Activated CD8-positive, alpha-beta memory T cell treated with anti-CD3 and anti-CD28 coated beads, Interleukin-2, amount 50 U/mL, for 24 hours (primary cell): ENCODE measurements at regions not wholly inside any gene's neighbourhood (a gene's known extent, or its start where the extent isn't known, plus 50 kb on each side); places are given as distances from the start of the nearest gene placed in this dataset.
"Not testable (repeated sequence)": the region's sequence is repeated elsewhere in the genome, so short reads cannot be mapped to it uniquely, and the experiment has no call there.

Experiments
- DNase-seq: peaks from one replicate; pipeline ENCODE4 v3.0.0-alpha.2; 2020; ENCODE audit errors: extremely low read depth

DNA sequence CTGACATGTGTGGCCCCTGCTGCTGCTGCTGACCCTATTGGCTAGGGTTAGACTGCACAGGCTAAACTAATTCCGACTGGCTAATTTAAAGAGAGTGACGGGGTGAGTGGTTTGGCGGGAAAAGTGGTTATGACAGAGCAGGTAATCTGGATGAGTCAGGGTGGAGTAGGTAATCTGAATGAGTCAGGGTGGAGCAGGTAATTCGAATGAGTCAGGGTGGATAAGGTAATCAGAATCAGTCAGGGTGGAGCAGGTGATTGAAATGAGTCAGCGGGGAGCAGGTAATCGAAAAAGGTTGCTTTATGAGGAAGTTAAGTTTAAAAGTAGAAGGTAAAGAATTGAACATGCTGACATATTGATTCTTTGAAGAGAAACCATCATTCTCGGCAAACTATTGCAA, 683.3 kb downstream of the REEP3 start:
- not testable (repeated sequence) for DNase-seq

DNA sequence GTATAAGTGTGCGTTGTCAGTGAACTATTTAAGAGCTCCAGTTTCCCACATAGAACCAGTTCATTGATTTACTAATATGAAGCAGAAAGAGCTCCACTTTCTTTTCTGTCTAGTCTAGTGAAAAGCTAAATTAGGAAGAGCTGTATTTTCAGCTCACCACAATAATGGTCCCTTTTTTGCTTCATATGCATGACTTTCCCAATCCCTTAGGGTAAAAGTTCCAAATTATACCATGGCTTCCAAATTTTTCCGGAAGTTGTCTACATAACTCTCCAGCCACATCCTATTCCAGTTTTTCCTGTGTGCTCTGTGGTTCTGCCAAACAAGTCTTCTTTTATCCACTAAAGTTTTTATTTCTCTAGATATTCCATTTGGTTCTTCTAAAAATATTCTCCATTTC, 685.2 kb downstream of the REEP3 start:
- DNase-seq: no peak

DNA sequence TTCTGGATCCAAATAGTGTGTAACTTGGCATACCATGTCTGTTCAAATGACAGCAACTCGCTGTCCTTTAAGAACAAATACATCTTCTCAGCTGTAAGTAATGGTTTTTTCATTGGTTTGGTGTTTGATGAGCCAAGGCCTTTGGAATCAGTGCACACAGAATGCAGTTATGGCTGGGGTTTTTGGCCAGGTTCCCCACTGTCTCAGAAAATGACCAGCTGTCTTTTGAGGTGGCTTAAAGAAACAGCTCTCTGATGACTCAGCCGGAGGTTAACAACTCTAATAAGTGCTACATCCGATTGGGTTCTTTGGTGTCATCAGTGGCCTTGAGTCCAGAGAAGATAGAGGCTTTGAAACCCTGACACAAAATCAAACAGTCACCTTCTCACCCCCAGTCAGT, 688.4 kb downstream of the REEP3 start:
- no peak for DNase-seq

DNA sequence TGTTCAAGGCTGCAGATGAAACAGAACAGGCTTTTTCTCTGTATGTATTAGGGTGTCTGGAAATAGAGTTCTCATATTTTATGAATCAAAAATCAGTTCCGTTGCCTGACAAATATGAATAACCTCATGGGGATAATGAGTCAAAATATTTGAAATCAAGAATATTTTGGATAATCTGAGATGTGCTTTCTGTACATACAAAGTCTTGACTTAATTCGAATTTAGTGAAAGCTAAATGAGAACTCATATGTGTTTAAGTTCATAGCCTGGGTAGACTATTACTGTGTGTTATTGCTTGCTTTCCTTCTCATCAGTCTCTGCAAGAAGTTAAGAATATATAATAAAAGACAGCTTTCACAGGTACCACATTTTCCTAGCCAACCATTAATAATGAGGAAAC, 689.0 kb downstream of the REEP3 start:
- no peak for DNase-seq

DNA sequence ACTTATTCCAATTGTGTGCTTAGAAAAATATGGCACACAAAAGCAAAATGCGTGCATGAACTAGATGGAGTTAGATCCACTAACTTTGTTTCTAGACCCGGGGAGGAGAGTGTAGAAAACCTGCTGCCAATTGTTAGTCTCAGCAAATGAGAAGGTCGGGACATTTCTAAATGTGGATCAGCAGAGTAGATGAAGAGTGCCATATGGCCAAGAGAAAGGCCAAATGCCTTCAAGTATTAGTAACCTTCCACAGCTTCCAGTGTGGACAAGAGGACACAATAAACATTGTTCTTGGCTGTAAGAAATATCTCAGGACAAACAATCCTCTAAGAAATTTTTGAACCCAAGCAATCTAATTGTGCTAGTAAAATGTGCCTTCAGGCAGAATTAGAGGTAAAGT, 690.3 kb downstream of the REEP3 start:
- DNase-seq: no peak

DNA sequence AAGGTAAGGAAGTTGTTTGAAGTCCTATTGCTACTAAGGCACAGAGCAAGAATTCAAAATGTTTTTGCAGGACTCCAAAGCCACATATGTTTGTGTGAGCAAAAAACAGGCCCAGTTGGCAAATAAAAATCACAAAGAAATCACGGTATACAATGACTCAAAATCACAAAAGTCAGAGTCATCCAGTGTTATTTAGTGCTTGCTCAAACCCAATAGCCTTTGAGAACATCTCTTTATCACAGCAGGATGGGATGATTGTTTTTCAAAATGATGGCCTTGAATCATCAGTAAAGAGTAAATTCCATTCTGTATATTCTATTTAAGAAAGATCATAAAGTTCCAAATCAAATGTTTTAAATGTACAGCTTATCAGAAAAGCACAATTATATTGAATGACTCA, 693.9 kb downstream of the REEP3 start:
- no peak for DNase-seq

DNA sequence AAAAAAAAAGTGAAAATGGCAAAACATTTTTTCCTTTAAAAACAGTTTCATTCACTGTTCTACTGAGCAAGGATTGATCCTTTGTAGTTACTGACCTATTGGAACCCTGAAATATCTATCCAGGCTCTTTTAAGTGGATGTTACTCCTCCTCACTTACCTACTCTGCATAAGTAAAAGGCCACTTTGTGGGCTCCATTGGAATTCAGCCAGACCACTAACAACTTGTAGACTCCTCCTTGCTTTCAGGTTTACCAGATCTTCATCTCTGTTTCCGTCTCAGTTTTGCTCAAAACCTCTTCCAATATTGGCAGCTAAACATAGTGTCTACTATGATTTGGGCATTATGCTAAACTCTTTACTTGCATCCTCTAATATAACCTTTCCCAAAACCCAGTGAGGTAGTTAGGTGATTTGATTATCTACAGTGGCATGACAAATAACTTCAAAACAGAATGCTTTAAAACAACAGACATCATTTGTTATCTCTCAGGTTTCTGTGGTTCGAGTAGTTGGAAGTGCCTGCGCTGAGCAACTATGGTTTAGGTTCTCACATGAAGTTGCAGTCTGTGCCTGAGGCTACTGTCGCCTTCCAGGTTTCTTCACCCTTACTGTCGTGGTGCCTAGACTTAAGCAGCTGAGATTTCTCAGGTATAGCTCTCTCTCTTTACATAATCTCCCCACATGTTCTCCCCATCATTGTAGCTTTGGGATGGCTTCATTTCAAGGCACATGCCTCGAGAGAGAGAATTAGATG, 698.2 kb downstream of the REEP3 start:
- DNase-seq: no peak

DNA sequence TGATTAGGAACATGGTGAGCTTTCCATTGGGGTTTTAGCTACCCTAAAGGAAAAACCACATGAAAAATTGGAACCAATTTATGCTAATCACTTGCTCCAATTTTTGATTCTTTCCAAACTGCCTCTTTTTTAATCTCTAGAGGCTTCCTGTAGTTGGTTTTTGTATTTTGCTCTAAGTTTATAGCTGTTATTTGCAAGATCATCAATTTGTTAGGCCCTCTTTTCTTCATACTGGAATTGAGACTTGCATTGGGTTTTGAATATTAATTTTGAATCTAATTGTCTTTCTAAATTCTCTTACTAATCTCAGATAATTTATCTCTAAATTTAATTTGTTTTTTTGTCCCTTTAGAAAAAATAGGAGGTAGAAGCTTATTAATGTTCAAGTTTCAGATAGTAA, 713.3 kb downstream of the REEP3 start:
- no peak for DNase-seq

DNA sequence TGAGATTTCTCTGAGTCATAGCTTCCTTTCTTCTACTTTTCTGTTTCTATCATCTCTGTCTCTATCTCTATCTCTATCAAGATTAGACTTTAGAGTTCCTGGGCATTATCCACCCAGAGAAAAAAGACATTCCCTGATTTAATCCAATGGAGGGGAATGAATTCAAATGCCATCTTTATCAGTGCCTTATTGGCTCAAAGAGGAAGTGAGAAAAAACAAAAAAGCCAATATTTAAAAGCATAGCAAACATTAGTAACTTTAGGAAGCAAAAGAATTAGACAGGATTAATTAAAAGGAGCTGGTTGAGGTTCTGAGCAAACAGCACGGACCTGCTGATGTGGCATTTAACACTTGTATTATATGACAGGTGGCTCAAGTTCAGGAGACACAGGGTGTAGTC, 736.5 kb downstream of the REEP3 start:
- no peak for DNase-seq

DNA sequence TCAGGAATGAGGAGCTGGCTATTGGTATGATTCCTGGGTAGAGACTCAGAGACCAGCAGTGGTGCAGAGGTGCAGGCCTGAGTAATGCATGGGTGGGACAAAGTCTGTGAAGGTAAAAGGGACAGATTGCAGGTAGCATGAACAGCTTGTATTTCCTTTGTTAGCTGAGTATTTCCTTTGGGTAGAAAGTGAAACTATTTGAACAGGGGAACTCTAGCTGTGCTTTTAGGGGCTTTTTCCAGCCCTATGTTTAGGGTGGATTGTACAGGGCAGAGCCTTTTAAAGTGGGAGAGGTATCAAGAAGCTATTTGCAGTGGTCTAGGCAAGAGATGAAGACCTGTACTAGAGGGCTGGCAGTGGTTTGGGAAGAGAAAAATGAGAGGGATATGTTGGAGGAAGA, 739.9 kb downstream of the REEP3 start:
- DNase-seq: no peak

DNA sequence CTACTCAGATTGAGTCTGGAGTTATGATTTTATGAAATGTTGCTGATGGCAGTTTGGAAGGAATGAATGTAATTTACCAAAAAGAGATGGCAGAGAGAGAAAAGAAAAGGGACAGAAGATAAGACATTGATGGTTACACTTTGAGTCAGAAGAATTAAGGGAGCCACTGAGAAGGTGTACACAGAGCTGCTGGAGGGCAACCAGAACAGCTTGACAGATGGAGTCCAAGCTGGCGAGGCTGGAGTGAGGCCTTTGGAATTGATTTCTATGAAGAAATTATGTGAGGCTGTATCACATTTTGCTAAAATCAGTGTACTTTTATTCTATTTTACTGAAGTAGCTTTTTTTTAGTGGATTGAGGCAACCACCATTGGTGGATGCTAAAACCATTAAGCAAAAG, 740.5 kb downstream of the REEP3 start:
- DNase-seq: no peak

DNA sequence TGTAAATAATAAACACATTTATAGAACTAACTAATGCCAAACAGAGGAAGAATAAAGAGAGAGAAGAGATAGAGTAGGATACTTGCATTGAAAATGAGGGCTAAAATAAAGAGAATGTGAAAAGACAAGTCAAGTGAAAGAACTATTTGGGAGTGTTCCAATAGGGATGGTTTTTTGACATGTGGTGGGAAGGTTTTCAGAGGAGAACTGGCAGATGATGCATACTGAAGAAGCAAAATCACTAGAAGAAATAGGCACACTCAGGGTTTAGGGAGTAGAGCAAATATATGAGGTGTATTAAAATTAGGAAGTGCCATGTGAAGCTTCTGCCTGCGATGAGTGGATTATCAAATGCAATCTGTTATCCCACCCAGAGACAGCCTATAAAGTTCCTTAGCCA, 744.8 kb downstream of the REEP3 start:
- no peak for DNase-seq

DNA sequence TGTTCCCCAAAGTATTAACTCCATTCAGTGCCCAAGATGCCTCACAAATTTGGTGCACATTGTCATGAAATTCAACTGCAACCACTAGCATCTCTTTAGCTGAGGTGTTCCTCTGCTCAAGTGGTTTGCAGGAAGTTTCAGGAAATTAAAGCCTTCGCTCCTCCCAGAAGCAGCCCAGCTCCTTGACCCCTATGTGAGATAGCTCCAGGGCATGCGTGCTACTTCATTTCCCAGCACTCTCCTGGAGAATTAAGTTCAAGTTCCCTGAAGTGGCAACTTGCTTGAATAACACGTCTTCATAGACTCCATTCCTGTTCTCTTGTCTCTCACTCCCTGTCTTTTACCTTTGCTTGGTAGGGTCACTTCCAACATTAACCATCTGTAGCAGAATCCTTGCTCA, 750.3 kb downstream of the REEP3 start:
- no peak for DNase-seq

DNA sequence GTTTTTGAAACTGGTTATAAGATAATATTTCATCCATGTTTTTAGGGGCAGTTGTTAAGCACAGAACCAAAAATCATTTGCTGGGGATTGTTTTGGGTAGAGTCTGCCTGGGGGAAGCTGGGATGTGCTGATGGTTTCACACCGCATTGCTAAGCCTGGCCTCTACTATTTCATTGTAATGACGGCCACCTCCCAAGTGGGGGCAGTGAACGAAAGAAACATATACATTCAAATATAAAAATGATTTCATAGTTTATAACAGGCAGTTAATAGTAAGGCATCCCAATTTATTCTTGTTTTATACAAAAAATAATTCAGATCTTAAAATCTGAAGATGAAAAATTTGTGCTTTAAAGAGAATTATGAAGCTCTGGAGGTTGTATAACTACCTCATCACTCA, 750.8 kb downstream of the REEP3 start:
- no peak for DNase-seq

DNA sequence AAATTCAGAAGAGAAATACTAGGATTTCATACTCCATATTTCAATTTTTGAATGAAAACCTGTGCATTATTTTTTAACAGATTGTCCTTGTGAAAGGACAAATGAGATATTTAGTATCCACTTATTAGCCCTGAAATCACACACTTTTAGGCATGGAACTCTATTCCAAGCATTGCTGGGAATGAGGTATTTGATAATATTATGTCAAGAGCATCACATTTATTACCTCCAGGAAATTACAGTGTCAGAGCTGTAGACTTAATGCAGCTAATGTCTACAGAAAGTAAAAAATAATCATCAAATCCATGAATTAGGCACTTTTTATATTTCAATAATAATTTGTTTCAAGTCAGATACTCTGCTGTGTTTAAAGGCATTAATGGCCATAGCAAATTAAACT, 753.8 kb downstream of the REEP3 start:
- DNase-seq: no peak

DNA sequence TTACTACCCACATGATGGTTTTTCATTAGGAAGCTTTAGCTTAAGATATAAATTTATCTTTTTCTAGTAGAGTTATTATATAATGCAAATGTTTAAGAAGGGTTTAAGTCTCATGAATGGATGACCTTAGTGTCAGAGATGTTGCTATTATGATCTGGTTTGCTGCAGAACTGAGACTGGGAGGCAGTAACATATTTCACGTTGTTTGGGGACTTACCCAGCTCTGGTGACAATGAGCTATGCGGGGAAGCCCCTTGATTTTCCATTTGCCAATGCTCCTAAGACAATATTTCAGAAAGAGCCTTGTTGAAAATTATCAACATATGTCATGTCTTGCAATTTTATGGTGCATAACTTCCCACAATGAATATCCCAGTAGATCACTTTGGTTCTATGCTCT, 754.6 kb downstream of the REEP3 start:
- DNase-seq: no peak

DNA sequence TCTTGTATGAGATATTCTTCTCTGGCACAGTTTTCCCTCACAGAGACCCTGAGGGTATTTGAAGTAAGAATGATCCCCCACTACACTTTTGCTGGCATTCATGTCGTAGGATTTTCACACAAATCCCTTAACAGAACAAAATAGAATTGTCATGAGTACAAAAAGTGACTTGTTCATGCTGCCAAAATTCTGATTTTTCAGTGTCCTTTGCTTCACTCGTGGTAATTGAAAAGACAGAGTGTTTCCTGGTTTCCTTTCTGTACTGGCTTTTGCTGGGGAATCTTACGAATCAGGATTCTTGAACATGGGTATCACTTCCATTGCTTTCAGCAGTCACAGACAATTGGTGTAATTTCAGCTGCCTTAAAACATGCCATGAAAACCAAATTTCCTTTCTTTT, 756.3 kb downstream of the REEP3 start:
- no peak for DNase-seq

DNA sequence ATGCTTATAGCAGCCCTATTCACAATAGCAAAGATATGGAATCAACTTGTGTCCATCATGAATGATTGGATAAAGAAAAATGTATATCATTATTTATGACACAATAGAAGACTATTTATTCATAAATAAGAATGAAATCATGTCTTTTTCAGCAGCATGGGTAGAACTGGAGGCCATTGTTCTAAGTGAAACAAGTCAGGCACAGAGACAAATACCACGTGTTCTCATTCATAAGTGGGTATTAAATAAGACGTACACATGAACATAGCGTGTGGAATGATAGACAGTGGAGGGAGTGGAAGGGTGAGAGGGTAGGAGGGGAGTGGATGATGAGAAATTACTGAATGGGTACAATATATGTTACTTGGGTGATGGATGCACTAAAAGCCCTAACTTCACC, 762.4 kb downstream of the REEP3 start:
- DNase-seq: no peak

DNA sequence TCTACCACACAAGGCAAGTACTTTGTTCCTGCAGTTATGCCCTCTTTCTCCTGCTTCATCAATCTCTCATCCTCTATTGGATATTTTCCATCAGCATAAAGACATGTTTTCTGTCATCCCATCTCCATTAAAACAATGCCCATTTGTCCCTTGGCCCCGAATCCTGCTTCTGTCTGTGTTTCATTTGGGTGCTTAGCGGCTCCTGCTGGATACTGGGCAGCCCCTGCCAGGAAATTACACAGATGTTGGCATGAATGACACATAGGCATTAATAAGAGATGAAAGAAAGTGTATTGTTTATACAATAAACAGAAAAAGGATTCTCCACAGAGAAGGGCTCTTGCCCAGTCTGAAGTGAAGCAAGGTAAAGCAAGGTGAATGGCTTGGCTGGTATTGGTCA, 765.3 kb downstream of the REEP3 start:
- DNase-seq: no peak

DNA sequence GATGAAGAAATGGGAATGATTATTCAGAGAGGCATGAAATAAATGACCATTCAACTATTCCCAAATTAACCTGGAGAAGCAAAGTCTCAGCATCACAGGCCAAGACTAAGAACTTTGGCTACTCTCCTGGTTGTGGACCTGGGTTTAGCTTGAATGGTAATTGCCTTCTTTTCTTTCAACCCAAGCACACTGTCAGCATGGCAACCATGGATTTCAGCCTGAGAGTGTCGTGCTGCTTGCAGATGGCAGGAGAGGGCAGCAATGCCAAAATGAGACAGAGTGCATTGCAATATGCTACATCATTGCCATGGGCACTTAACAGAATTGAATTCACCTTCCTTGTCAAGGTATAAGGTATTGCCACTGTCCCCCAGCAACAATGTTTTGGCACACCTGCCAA, 767.2 kb downstream of the REEP3 start:
- DNase-seq: no peak

DNA sequence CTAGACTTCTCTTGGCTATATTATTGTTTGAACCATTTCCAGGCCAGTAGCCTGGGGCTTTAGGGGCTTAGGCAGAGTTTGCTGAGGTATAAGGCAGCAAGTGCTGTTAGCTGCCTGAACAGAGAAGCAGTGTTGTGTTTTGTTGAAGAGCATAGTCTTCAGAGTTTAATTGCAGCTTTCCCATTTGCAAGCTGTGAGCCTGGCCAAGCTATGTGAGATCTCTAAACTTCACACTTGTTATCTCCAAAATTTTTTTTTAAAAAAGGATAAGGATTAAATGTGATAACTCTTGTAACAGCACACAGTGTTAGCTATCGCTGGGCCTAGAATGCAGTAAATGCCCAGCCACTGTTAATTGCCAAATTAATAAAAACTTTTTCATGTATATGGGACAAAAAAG, 782.4 kb downstream of the REEP3 start:
- DNase-seq: no peak

DNA sequence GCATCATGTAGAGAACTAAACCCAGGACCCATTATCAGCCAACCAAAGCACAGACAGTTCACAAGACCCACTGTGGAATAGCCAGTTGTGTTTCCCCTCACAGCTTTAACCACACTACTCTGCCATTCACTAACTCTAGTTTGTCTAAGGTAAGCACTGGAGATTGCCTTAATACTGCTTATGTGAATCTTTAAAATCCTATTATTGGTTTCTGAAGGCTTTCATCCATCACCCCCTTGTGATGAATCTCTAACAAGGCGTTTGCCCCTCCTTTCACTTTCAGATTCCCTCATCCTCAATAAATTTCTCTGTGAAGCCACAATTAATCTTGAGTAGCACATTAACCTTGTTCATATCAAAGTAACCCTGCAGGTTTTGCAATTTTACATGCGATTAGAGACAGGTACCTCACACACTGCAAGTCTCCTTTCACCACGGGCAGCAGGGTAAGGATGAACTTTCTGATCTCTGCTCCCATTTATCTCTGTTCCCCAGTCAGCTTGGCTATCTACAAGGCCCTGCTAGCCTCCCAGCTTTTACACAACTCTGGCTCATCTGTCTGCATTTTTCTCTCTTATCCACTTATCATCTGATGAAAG, 785.6 kb downstream of the REEP3 start:
- no peak for DNase-seq

DNA sequence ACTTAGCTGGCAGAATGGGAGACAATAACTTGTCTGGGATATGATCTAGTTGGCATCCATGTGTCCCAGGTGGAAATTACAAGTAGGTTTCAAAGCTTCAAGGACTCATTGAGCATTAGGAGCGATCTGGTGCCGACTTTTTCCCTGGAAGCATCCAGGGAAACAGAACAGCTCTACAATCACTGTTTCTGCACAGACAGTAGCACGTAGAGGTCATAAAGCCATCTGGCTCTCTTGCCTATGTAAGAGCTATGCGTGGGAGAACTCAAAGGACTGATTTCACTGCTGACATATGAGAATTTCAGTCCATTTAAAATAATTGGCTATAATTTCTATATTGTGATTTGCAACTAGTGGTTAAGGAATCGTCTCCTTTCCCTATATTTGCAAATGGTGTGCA, 791.7 kb downstream of the REEP3 start:
- no peak for DNase-seq

DNA sequence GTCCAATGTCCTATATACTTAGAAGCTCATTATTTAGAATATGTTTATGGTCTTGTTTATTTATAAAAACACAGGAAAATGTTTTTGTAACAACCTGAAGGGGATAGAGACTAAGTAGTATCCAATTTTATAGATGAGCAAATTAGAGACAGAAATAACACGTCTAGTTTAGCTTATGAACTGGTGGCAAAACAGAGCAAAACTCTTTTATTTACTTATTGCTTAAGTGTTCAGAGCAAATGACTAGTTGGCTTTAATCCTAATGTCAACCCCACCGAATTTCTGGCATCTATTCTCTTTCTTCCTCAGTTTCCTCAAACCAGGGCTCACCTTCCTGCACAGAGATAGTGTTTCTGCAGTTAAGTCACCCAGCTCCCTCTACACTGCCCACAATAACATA, 792.8 kb downstream of the REEP3 start:
- DNase-seq: no peak
